ENCODE measurements at regions not wholly inside any gene's neighbourhood (a gene's known extent, or its start where the extent isn't known, plus 50 kb on each side); places are given as distances from the start of the nearest gene placed in this dataset.

DNA sequence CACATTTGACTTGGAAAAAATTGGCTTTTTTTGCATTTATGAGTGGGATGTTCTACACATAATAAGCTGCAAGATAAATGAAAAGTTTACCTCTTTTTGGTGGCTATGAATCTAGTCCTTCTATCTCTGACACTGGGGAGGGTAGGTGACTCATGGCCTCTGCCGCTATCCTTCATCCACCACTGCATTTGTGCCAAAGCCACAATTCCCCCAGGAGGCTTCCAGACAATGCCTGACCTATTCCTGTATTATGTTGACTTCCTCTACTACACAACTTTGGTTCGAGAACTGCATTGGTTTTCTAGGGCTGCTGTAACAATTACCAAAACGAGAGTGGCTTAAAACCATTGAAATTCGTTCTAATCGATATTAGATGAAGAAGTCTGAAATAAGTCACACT, 245.6 kb downstream of the TRAM1L1 start:
- Histone ChIP-seq H3K4me1 (ENCODE audit: insufficient read depth, low read length) (no peaks in the 10 kb centered on the region), H3K9ac (ENCODE audit: low read depth, low read length) (no peak overlapping the region)

DNA sequence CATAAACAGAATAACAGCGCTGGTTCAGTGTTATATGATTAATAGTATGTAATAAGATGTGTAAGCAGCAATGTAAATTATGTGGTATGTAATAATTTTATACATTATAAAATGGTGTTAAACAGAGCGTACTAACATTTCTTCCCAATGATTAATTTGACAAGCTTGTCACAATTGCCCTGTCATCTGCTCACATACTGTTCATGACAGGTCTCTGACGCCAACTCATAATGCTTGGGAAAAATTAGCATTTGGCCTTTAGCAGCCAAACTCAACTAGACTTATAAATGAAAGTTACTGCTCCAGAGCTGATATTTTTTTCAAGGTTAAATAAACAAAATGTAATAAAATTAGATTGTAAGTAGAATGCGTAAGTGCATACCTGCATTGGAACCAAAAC, 246.8 kb downstream of the TRAM1L1 start:
- no peaks in the 10 kb centered on the region for H3K4me1 ChIP-seq (ENCODE audit: insufficient read depth, low read length)
- H3K9ac ChIP-seq (ENCODE audit: low read depth, low read length) = no peak overlapping the region
- no peaks in the 10 kb centered on the region for H3K9me3 ChIP-seq (ENCODE audit: control insufficient read depth, insufficient read depth, low read length)
- H3K36me3 ChIP-seq (ENCODE audit: insufficient read depth, low read length) = no peaks in the 10 kb centered on the region

More for the DNA sequence above, 245.6 kb downstream of the TRAM1L1 start:
- H3K36me3 ChIP-seq (ENCODE audit: insufficient read depth, low read length) = no peaks in the 10 kb centered on the region
- H3K9me3 ChIP-seq (ENCODE audit: control insufficient read depth, insufficient read depth, low read length) = no peaks in the 10 kb centered on the region

DNA sequence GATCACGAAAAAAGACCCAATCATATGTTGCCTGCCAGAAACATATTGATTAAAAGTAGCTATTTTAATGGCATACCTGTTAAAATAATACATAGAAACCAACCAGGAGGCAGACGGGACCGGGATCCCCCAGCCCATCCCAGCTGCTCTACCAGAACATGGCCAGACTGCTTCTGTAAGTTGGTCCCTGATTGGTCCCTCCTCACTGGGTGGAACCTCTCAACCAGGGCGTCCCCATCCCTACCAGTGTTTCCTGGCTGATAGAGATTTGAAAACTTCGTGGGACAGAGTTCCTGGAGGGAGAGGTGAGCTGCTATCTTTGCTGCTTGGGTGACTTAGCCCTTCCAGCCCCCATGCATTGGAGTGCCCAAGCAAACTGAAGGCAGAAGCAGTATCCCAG, 256.2 kb downstream of the TRAM1L1 start:
- H3K36me3 ChIP-seq (ENCODE audit: insufficient read depth, low read length) = no peaks in the 10 kb centered on the region
- H3K9me3 ChIP-seq (ENCODE audit: control insufficient read depth, insufficient read depth, low read length) = no peaks in the 10 kb centered on the region
- no peaks in the 10 kb centered on the region for H3K4me1 ChIP-seq (ENCODE audit: insufficient read depth, low read length)
- H3K9ac ChIP-seq (ENCODE audit: low read depth, low read length) = no peak overlapping the region

DNA sequence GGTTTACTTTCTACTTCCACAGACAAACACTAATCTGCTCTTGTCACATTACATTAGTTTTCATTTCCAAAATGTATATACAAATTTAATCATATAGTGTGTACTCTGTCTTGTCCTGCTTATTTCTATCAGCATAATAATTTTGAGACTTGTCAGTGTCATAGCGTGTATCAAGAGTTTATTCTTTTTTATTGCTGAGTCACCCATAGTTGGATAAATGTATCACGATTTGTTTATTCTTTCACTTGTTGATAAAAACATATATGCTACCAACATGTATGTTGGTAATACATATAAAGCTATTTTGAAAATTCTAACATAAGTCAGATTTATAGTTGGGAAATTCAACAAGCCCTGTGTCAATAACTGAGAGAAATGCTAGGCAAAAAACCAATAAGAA, 261.2 kb downstream of the TRAM1L1 start:
- Histone ChIP-seq H3K4me1 (ENCODE audit: insufficient read depth, low read length) (no peaks in the 10 kb centered on the region), H3K36me3 (ENCODE audit: insufficient read depth, low read length) (no peaks in the 10 kb centered on the region), H3K9me3 (ENCODE audit: control insufficient read depth, insufficient read depth, low read length) (no peaks in the 10 kb centered on the region)

DNA sequence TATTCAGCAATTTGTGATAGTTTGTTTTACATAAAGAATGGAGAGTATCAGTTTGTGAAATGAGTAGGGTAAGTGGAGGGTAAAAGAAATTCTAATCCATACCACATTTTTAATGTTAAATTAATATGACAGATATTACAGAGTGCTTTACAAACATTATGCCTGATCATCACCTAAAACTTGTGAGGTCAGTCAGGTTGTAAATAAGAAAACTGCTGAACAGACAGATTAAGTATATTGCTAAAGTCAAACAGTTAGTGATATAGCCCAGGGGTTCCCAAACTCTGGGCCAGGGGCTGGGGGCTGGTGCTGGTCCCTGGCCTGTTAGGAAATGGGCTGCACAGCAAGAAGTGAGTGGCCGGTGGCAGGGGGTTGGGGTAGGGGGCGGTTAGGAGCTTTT, 273.6 kb downstream of the TRAM1L1 start:
- Histone ChIP-seq H3K4me1 (ENCODE audit: insufficient read depth, low read length) (no peaks in the 10 kb centered on the region), H3K36me3 (ENCODE audit: insufficient read depth, low read length) (no peaks in the 10 kb centered on the region), H3K9ac (ENCODE audit: low read depth, low read length) (no peak overlapping the region), H3K9me3 (ENCODE audit: control insufficient read depth, insufficient read depth, low read length) (no peaks in the 10 kb centered on the region)

More for the DNA sequence above, 261.2 kb downstream of the TRAM1L1 start:
- no peak overlapping the region for H3K9ac ChIP-seq (ENCODE audit: low read depth, low read length)

DNA sequence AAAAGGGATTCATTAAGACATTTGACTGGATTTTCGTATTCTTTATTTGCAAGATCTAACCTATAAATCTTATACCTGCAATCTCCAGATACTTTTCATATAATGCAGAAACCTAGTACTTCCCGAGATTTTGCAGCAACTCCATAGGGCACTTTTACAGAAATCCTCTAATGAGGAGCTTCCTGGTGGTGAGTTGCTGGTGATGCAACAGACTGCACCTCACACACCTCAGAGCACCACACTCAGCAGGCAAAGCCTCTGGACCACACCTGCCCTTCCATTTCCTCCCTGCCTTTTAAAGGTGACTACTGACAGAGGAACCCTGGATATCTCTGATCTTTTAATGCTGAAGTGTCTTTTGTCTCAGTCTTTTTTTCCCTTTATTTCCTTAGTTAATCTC, 289.4 kb downstream of the TRAM1L1 start:
- Histone ChIP-seq H3K36me3 (ENCODE audit: insufficient read depth, low read length) (no peaks in the 10 kb centered on the region), H3K9me3 (ENCODE audit: control insufficient read depth, insufficient read depth, low read length) (no peaks in the 10 kb centered on the region), H3K4me1 (ENCODE audit: insufficient read depth, low read length) (no peaks in the 10 kb centered on the region), H3K9ac (ENCODE audit: low read depth, low read length) (no peak overlapping the region)

DNA sequence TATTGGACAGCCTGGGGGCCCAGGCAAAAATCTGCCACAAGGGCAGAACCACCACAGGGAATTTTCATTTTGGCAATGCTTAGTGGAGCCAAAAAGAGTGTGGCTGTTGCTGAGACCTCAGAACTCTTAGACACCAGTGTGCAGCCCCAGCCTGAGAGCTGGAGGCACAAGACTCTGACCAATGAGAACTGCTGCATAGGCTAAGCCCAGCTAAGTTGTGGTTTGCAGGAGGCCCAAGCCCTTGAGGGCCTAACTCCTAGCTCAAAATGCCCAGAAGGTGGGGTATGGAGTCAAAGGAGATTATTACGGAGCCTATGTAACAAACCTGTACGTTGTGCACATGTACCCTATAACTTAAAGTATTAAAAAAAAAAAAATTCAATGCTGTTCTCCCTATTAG, 296.7 kb downstream of the TRAM1L1 start:
- Histone ChIP-seq H3K9me3 (ENCODE audit: control insufficient read depth, insufficient read depth, low read length) (no peaks in the 10 kb centered on the region), H3K4me1 (ENCODE audit: insufficient read depth, low read length) (no peaks in the 10 kb centered on the region), H3K36me3 (ENCODE audit: insufficient read depth, low read length) (no peaks in the 10 kb centered on the region), H3K9ac (ENCODE audit: low read depth, low read length) (no peak overlapping the region)

DNA sequence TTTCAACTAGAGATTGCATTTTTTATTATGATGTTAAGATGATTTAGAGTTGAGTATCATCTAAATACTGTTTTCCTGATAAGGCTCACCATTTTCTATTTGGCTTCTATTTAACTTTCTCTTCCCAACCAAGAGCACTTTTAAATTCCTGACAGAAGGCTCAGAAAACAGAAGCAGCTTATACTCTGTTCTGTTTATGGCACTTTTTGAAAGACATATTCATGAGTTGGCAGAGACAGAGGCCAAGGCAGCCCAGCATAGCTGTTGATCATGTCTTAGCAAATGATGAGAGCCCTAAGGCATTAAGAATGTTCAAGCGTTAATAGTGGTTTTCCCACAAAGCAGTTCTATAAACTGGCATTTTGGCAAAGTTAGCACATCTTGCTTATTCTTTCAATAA, 330.3 kb downstream of the TRAM1L1 start:
- no peaks in the 10 kb centered on the region for H3K9me3 ChIP-seq (ENCODE audit: control insufficient read depth, insufficient read depth, low read length)
- no peaks in the 10 kb centered on the region for H3K36me3 ChIP-seq (ENCODE audit: insufficient read depth, low read length)
- H3K4me1 ChIP-seq (ENCODE audit: insufficient read depth, low read length) = no peaks in the 10 kb centered on the region

DNA sequence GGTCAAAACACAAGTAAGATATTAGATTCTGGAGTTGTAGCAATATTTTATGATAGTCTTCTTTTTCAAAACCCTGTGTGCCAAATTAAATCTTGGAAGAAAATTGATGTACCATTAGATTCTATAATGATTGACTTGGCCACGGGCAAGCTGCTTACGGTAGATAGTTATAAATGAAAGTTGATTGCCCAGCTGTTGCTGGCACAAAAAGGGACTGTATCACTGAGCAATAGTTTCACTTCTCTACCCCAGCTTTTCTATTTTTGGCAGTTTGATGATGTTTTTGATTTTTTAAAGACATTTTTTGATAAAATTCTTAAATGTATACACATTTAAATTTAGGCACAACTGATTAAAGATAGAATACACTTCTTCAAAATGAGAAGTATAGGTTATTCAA, 333.3 kb downstream of the TRAM1L1 start:
- no peak overlapping the region for H3K9ac ChIP-seq (ENCODE audit: low read depth, low read length)
- no peaks in the 10 kb centered on the region for H3K4me1 ChIP-seq (ENCODE audit: insufficient read depth, low read length)
- H3K9me3 ChIP-seq (ENCODE audit: control insufficient read depth, insufficient read depth, low read length) = no peaks in the 10 kb centered on the region
- no peaks in the 10 kb centered on the region for H3K36me3 ChIP-seq (ENCODE audit: insufficient read depth, low read length)

More for the DNA sequence above, 330.3 kb downstream of the TRAM1L1 start:
- H3K9ac ChIP-seq (ENCODE audit: low read depth, low read length) = no peak overlapping the region

DNA sequence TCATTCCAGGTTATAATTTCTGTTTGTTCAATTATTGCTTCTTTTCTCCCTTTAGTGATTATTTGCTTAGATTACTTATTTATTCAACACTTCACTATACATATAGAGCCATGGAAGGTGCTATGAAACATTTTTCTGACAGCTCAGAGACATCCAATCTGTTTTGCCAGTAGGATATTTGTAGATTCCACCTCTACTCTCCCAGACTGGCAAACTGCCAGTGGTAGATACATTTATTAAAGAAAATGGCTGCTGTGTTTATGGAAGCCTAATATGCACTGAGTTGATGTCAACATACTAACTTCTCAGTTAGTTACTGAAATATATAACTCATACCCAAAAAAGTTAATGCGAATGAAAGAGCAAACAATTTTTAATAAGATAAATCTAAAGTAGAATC, 348.6 kb downstream of the TRAM1L1 start:
- no peaks in the 10 kb centered on the region for H3K4me1 ChIP-seq (ENCODE audit: insufficient read depth, low read length)
- H3K9ac ChIP-seq (ENCODE audit: low read depth, low read length) = no peak overlapping the region
- H3K36me3 ChIP-seq (ENCODE audit: insufficient read depth, low read length) = no peaks in the 10 kb centered on the region
- H3K9me3 ChIP-seq (ENCODE audit: control insufficient read depth, insufficient read depth, low read length) = no peaks in the 10 kb centered on the region

DNA sequence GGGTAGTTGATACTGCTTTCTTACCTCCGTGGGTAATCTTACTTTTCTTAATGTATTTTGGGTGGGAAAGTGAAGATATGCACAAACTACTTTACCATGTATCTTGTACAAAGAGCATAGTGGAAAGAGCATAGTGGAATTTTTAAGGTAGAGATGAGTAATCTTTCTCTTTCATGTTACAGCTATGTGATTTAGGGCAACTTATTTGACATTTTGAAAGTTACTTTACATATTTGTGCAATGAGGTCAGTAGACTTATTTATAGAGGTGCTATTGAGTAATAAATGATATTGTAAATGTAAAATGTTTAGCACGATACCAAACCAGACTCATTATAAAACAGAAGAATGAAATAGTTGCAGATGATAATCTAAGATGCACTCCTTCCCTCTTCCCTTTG, 351.2 kb downstream of the TRAM1L1 start:
- no peaks in the 10 kb centered on the region for H3K36me3 ChIP-seq (ENCODE audit: insufficient read depth, low read length)
- H3K4me1 ChIP-seq (ENCODE audit: insufficient read depth, low read length) = no peaks in the 10 kb centered on the region
- no peak overlapping the region for H3K9ac ChIP-seq (ENCODE audit: low read depth, low read length)
- no peaks in the 10 kb centered on the region for H3K9me3 ChIP-seq (ENCODE audit: control insufficient read depth, insufficient read depth, low read length)

DNA sequence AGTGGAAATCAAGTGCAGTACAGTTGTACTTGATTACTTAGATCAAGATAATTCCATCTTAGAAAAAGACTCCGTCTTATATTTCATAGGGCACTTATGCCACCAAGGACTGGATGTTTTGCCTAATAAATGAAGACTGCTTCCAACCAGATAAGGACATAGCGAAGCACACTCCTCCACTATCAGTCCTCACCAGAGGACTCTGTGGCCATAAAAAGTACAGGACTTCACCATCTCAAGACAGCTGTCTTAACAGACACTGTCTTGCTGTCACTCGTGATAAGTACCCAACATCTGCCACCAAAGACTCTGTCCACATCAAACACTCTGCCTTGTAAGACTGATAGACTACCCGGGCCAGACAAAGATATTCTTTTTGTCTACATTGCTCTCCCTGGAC, 352.0 kb downstream of the TRAM1L1 start:
- Histone ChIP-seq H3K9ac (ENCODE audit: low read depth, low read length) (no peak overlapping the region), H3K9me3 (ENCODE audit: control insufficient read depth, insufficient read depth, low read length) (no peaks in the 10 kb centered on the region), H3K36me3 (ENCODE audit: insufficient read depth, low read length) (no peaks in the 10 kb centered on the region), H3K4me1 (ENCODE audit: insufficient read depth, low read length) (no peaks in the 10 kb centered on the region)

DNA sequence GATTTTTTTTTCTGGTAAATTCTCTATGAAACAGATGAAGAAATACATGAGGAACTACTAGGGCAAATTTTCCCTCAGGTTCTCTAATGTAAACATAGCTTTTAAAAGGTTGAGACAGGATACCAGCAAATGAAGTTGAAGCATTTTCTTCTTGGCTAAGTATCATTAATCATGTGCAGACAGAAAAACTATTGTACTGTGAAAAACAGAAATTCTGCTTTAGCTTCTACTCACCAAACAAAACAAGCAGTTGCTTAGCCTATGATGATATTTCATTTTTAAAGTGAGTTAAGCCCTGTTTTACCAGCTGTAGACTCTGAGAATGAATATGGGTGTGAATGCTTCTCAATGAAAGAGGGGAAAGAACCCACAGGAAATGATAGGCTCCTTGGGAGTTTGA, 358.9 kb downstream of the TRAM1L1 start:
- no peaks in the 10 kb centered on the region for H3K36me3 ChIP-seq (ENCODE audit: insufficient read depth, low read length)
- H3K9ac ChIP-seq (ENCODE audit: low read depth, low read length) = no peak overlapping the region
- no peaks in the 10 kb centered on the region for H3K9me3 ChIP-seq (ENCODE audit: control insufficient read depth, insufficient read depth, low read length)
- H3K4me1 ChIP-seq (ENCODE audit: insufficient read depth, low read length) = no peaks in the 10 kb centered on the region

DNA sequence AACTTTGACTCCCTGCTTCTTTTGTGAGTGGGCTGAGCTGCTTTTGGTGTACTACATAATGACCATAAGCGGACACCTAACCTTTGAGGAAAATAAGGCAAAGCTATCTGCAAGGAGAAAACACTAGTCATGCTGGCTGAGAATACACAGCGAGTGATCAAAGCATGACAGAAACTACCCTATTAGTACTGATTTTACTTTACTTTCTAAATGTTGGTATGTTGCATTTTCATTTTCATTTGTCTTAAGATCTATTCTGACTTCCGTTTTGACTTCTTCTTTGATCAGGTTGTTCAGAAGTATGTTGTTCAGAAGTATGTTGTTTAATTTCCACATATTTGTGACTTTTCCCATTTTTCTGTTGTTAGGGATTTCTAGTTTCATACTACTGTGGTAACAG, 361.1 kb downstream of the TRAM1L1 start:
- Histone ChIP-seq H3K4me1 (ENCODE audit: insufficient read depth, low read length) (no peaks in the 10 kb centered on the region), H3K36me3 (ENCODE audit: insufficient read depth, low read length) (no peaks in the 10 kb centered on the region), H3K9ac (ENCODE audit: low read depth, low read length) (no peak overlapping the region), H3K9me3 (ENCODE audit: control insufficient read depth, insufficient read depth, low read length) (no peaks in the 10 kb centered on the region)

DNA sequence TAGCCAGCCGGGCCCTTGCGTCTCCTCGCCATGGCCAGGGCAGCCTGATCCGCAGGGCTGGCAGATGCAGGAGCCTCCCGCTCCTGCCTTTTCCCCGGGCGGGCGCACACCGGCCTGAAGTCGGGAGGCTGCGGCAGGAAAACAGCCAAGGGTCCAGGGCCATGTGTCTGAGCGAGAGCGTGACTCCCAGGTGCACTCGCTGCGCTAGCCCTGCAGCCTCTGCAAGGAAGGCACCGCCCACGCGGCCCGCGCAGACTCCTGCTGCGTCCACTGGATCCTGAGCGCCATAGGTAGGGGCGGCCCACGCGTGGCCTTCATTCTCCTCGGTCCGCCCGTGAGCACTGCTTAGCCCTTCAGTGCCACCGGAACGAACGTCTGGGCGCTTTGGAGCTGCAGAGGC, 379.9 kb downstream of the TRAM1L1 start:
- H3K36me3 ChIP-seq (ENCODE audit: insufficient read depth, low read length) = no peaks in the 10 kb centered on the region
- H3K9me3 ChIP-seq (ENCODE audit: control insufficient read depth, insufficient read depth, low read length) = no peaks in the 10 kb centered on the region
- no peak overlapping the region for H3K9ac ChIP-seq (ENCODE audit: low read depth, low read length)
- H3K4me1 ChIP-seq (ENCODE audit: insufficient read depth, low read length) = no peaks in the 10 kb centered on the region

DNA sequence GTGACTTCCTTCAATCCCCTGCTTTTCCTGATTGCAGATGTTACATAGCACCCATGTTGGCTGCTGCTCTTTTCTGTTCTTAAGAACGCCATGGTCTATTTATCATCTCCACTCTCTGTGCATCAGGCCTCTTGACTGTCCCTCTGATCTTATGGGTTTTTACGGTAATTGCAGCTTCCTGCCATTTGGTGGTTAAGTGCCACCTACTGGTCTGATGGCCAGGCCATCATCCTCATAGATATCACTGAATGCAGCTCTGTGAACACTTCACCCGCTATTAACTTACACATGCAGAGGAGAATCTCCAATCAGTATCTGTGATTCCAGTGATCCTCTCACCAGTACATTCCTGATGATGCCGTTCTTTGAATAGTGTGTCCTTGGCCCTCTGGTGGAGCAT, 382.4 kb downstream of the TRAM1L1 start:
- Histone ChIP-seq H3K4me1 (ENCODE audit: insufficient read depth, low read length) (no peaks in the 10 kb centered on the region), H3K9ac (ENCODE audit: low read depth, low read length) (no peak overlapping the region), H3K36me3 (ENCODE audit: insufficient read depth, low read length) (no peaks in the 10 kb centered on the region), H3K9me3 (ENCODE audit: control insufficient read depth, insufficient read depth, low read length) (no peaks in the 10 kb centered on the region)
